Thyroid gland (tissue), 4 donors: ENCODE measurements at regions not wholly inside any gene's neighbourhood (a gene's known extent, or its start where the extent isn't known, plus 50 kb on each side); places are given as distances from the start of the nearest gene placed in this dataset.

Experiments used
- DNase-seq, 2 donors: peaks; one replicate each; pipeline ENCODE4 v3.0.0-alpha.2; 2019
- H3K27ac ChIP-seq, 3 donors: fragments of 200-600 bp; sonication (generic); 1 replicate in 2 of 3; 2 replicates in 1 of 3; pipeline ENCODE4 v1.5.1; 2016 to 2019; ENCODE audit warnings: mild to moderate bottlenecking in 1 of 3, moderate library complexity in 1 of 3
- H3K27me3 ChIP-seq: fragments of 200-600 bp; sonication (generic); one replicate; pipeline ENCODE4 v1.5.1; 2019
- H3K36me3 ChIP-seq, 2 donors: fragments of 200-600 bp; sonication (generic); one replicate each; pipeline ENCODE4 v1.5.1; 2016 to 2019
- H3K4me1 ChIP-seq, 2 donors: fragments of 200-600 bp; sonication (generic); one replicate each; pipeline ENCODE4 v1.5.1; 2017 to 2019
- H3K4me3 ChIP-seq, 3 donors: fragments of 200-600 bp; sonication (generic); replicated peaks in 1 of 3; 1 replicate in 2 of 3; 2 replicates in 1 of 3; pipeline ENCODE4 v1.5.1; 2016; ENCODE audit warnings: mild to moderate bottlenecking in 1 of 3
- H3K9me3 ChIP-seq: fragments of 200-600 bp; sonication (generic); one replicate; pipeline ENCODE4 v1.5.1; 2017
- POLR2A ChIP-seq, 2 donors: fragments of 450-650 bp; IDR thresholded peaks; one replicate each; pipeline ENCODE4 v1.6.1; 2017; ENCODE audit warnings: antibody characterized with exemption in 2 of 2, mild to moderate bottlenecking in 2 of 2, moderate library complexity in 1 of 2
- WGBS, 2 donors: methylation state at CpG; one replicate each; pipeline ENCODE4 v1.1.5; 2017; 5-methylcytosine and 5-hydroxymethylcytosine counted together
- intact Hi-C: fragments of 100-400 bp; cut with DNase I; formaldehyde crosslinking; loops from one replicate; pipeline ENCODE4 v1.15.1; 2023
- TF ChIP-seq, protein P1 (sequence below), 6 experiments: fragments of 200-600 bp in 3 of 6; fragments of 450-650 bp in 3 of 6; sonication (generic) in 3 of 6; IDR thresholded peaks; one replicate each; pipeline ENCODE4 v1.5.1; 2016 to 2019; ENCODE audit warnings: antibody characterized with exemption in 6 of 6, mild to moderate bottlenecking in 2 of 6, inconsistent platforms in 1 of 6, moderate library complexity in 1 of 6

DNA sequence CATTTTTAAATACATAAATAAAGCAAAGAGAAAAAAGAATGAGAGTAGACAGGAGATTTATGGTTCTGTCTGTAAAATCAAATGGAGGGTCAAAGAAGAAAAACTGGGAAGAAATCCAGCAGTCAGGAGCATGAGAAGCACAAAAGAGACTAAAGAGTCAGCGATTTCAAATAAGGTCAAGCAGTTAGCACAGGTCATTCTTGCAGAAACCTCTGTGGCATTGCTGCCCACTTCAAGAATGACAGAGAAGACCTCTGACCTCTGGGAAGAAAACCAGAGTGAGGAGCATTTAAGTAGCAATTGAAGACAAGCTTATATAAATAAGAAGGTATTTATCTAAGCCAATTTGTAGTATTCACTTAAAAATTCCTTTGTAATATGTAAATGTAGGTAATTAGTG, 172.0 kb upstream of the SPOPL start:
- DNase-seq = no peak
- H3K4me3 ChIP-seq = no peak overlapping the region
- WGBS, 2 donors = 16 to 24% methylated on average over 1 of the region's 1 CpG
- H3K4me1 ChIP-seq = no peaks in the 10 kb centered on the region
- intact Hi-C loops = no loop called here
- H3K27me3 ChIP-seq = no peaks in the 10 kb centered on the region
- no peaks in the 10 kb centered on the region for H3K36me3 ChIP-seq
- no peaks in the 10 kb centered on the region for H3K9me3 ChIP-seq
- no peak for TF ChIP-seq POLR2A (IDR thresholded peaks at IDR 0.05)
- TF ChIP-seq, protein P1, sequence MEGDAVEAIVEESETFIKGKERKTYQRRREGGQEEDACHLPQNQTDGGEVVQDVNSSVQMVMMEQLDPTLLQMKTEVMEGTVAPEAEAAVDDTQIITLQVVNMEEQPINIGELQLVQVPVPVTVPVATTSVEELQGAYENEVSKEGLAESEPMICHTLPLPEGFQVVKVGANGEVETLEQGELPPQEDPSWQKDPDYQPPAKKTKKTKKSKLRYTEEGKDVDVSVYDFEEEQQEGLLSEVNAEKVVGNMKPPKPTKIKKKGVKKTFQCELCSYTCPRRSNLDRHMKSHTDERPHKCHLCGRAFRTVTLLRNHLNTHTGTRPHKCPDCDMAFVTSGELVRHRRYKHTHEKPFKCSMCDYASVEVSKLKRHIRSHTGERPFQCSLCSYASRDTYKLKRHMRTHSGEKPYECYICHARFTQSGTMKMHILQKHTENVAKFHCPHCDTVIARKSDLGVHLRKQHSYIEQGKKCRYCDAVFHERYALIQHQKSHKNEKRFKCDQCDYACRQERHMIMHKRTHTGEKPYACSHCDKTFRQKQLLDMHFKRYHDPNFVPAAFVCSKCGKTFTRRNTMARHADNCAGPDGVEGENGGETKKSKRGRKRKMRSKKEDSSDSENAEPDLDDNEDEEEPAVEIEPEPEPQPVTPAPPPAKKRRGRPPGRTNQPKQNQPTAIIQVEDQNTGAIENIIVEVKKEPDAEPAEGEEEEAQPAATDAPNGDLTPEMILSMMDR (IDR thresholded peaks at IDR 0.05) = no peak
- no peak overlapping the region for H3K27ac ChIP-seq

DNA sequence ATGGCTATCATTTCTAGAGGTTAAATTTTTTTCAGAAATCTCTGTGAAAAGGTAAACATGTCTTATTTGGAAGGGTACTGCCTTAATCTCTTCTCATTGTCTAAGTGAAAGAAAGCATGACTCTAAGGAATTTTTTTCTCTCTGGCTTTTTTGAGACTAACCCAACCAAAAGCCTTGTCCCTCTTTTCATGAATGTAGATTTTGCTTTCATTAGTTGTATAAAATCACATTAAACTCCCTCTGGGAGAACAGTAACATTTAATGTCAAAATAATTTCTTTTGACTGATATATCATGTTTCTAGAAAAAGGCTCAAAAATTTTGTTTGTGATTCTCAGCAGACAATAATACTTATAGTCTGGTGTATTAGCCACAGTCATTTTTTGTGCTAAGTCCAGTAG, 168.4 kb upstream of the SPOPL start:
- Histone ChIP-seq H3K27me3 (no peaks in the 10 kb centered on the region), H3K4me1 (no peaks in the 10 kb centered on the region), H3K4me3 (no peak overlapping the region), H3K36me3 (no peaks in the 10 kb centered on the region), H3K27ac (no peak overlapping the region), H3K9me3 (no peaks in the 10 kb centered on the region)
- intact Hi-C loops = no loop called here
- no peak for TF ChIP-seq POLR2A (IDR thresholded peaks at IDR 0.05)
- TF ChIP-seq, protein P1 (IDR thresholded peaks at IDR 0.05) = no peak
- DNase-seq = no peak

DNA sequence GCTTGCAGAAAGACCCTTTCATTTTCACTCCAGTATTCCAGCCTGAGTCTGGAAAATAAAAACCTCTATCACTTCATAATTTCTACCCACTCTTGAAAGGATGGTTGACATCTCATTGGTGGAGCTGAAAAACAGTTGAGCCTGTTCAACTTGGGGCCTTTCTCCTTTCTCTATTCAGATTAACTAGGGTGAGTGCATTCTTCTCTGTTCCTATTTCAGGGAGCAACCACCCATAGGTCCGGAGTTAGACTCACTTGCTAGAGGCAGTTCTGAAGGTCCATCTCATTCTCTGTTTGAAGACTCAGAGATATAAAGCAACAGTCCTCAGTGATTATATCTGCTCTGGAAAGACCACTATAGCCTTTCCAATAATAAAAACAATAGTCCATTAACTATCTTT, 167.9 kb upstream of the SPOPL start:
- Histone ChIP-seq H3K4me1 (no peaks in the 10 kb centered on the region), H3K27ac (no peak overlapping the region), H3K4me3 (no peak overlapping the region), H3K9me3 (no peaks in the 10 kb centered on the region), H3K27me3 (no peaks in the 10 kb centered on the region), H3K36me3 (no peaks in the 10 kb centered on the region)
- WGBS, 2 donors = 73 to 93% methylated on average over 1 of the region's 1 CpG
- intact Hi-C loops = no loop called here
- no peak for DNase-seq
- TF ChIP-seq, protein P1 (IDR thresholded peaks at IDR 0.05) = no peak
- no peak for TF ChIP-seq POLR2A (IDR thresholded peaks at IDR 0.05)

DNA sequence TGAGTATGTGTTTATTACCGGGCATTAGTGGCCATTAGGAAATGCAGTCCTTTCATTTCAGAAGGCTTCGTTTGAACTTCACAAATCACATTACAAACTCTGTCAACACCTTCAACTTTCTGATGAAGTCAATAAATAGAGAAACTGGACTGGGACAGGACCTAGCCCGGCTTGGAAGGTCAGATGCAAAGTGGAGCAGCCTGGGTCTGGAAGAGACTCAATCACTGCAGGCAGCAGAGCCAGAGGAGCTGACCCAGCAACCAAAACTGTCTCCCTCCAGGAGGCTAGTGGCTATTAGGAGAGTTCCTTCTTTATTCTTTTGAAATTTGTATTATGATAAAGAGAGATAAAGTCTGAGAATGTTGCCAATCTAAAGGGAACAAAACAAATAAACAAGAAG, 167.2 kb upstream of the SPOPL start:
- DNase-seq = no peak
- intact Hi-C loops = no loop called here
- H3K27ac ChIP-seq = no peak overlapping the region
- no peaks in the 10 kb centered on the region for H3K4me1 ChIP-seq
- H3K9me3 ChIP-seq = no peaks in the 10 kb centered on the region
- H3K27me3 ChIP-seq = no peaks in the 10 kb centered on the region
- H3K36me3 ChIP-seq = no peaks in the 10 kb centered on the region
- WGBS, 2 donors = 63 to 66% methylated on average over 3 of the region's 3 CpGs
- TF ChIP-seq POLR2A (IDR thresholded peaks at IDR 0.05) = no peak
- TF ChIP-seq, protein P1 (IDR thresholded peaks at IDR 0.05) = no peak
- no peak overlapping the region for H3K4me3 ChIP-seq

GRCh38 chr2:138335036-138335435, 166.5 kb upstream of the SPOPL start:
- Histone ChIP-seq H3K4me3 (no peak overlapping the region), H3K4me1 (no peaks in the 10 kb centered on the region), H3K27me3 (no peaks in the 10 kb centered on the region), H3K9me3 (no peaks in the 10 kb centered on the region), H3K36me3 (no peaks in the 10 kb centered on the region), H3K27ac (no peak overlapping the region)
- no peak for DNase-seq
- intact Hi-C loops = no loop called here
- TF ChIP-seq, protein P1 (IDR thresholded peaks at IDR 0.05) = no peak
- no peak for TF ChIP-seq POLR2A (IDR thresholded peaks at IDR 0.05)
